ENCODE measurements at regions not wholly inside any gene's neighbourhood (a gene's known extent, or its start where the extent isn't known, plus 50 kb on each side); places are given as distances from the start of the nearest gene placed in this dataset.

GRCh38 chr20:24892931-24893330 lies 56.1 kb upstream of the CST7 start:
- no peak for TF ChIP-seq EP300 (IDR thresholded peaks at IDR 0.05)
- no peak for TF ChIP-seq POLR2AphosphoS5 (IDR thresholded peaks at IDR 0.05)
- TF ChIP-seq CTCF (IDR thresholded peaks at IDR 0.05), result no peak

All from gastroesophageal sphincter (tissue), 3 donors.